Skeletal muscle tissue (tissue), 3 donors: ENCODE measurements at regions not wholly inside any gene's neighbourhood (a gene's known extent, or its start where the extent isn't known, plus 50 kb on each side); places are given as distances from the start of the nearest gene placed in this dataset.

Experiments used
- H3K27ac ChIP-seq: one replicate; pipeline ENCODE4 v1.7.0; 2013; ENCODE audit warnings: mild to moderate bottlenecking, low read depth, low read length, inconsistent platforms
- H3K27me3 ChIP-seq, 3 donors: one replicate each; pipeline ENCODE4 v1.7.0; 2013; ENCODE audit warnings: low read length in 3 of 3; ENCODE audit not compliant: control insufficient read depth in 3 of 3, insufficient read depth in 3 of 3
- H3K36me3 ChIP-seq, 3 donors: one replicate each; pipeline ENCODE4 v1.7.0; 2013; ENCODE audit warnings: low read length in 3 of 3; ENCODE audit not compliant: control insufficient read depth in 3 of 3, insufficient read depth in 3 of 3
- H3K4me1 ChIP-seq, 3 donors: one replicate each; pipeline ENCODE4 v1.7.0; 2013; ENCODE audit warnings: low read length in 3 of 3, mild to moderate bottlenecking in 3 of 3; ENCODE audit not compliant: control insufficient read depth in 3 of 3, insufficient read depth in 3 of 3
- H3K4me3 ChIP-seq, 3 donors: one replicate each; pipeline ENCODE4 v1.7.0; 2013; ENCODE audit warnings: low read length in 3 of 3
- H3K9ac ChIP-seq, 3 donors: one replicate each; pipeline ENCODE4 v1.7.0; 2013; ENCODE audit warnings: low read length in 3 of 3, mild to moderate bottlenecking in 3 of 3, moderate library complexity in 2 of 3, low read depth in 1 of 3
- H3K9me3 ChIP-seq, 3 donors: one replicate each; pipeline ENCODE4 v1.7.0; 2013; ENCODE audit warnings: low read length in 3 of 3; ENCODE audit not compliant: control insufficient read depth in 3 of 3
- donor health status: Osteomylitis.

DNA sequence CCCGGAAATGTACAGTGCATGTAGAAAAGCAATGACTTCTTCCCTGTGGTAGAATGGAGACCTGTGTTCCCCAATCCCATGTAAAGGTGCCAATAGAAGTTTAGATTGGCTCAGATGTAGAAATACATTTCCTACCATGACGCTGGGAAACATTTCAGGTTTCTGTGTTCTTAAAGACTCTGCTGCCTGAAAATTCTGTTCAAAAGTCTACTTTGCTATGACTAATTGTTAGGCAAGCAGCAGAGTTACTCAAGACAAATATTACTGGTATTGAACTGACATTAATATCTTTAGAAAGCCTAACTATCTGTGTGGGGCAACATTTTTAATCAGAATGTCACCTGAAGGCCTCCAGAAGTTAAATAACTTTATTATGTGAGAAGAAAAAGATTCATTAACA is 75.5 kb upstream of the ELL2 start:
- no peaks in the 10 kb centered on the region for H3K36me3 ChIP-seq
- no peak overlapping the region for H3K4me3 ChIP-seq
- H3K27ac ChIP-seq = no peak overlapping the region
- peaks cover 0 to 3% (median 2%) of the 10 kb centered on the region in 3 donors for H3K9me3 ChIP-seq
- no peaks in the 10 kb centered on the region for H3K4me1 ChIP-seq
- H3K27me3 ChIP-seq = no peaks in the 10 kb centered on the region
- no peak overlapping the region for H3K9ac ChIP-seq

DNA sequence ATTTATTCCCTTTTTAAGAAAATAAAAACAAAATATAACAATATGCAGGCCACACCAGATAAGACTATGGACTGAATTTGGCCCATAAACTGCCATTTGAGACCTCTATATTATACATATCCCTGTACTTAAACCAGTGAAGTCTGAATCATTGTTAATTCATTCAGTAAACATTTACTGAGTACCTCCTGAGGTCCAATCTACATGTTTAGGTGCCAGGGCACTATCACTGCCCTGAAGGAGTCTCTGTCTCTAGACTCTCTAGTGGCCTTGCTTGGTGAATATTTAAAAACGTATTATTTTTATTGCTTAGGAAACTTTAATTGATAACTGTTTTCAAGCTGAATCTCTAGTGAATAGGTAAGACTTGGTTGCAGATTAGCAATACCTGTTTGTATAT is 74.7 kb upstream of the ELL2 start:
- H3K9ac ChIP-seq = no peak overlapping the region
- H3K36me3 ChIP-seq = no peaks in the 10 kb centered on the region
- H3K4me1 ChIP-seq = no peaks in the 10 kb centered on the region
- H3K27ac ChIP-seq = no peak overlapping the region
- H3K27me3 ChIP-seq = no peaks in the 10 kb centered on the region
- H3K4me3 ChIP-seq = no peak overlapping the region
- peaks cover 0 to 3% (median 2%) of the 10 kb centered on the region in 3 donors for H3K9me3 ChIP-seq

DNA sequence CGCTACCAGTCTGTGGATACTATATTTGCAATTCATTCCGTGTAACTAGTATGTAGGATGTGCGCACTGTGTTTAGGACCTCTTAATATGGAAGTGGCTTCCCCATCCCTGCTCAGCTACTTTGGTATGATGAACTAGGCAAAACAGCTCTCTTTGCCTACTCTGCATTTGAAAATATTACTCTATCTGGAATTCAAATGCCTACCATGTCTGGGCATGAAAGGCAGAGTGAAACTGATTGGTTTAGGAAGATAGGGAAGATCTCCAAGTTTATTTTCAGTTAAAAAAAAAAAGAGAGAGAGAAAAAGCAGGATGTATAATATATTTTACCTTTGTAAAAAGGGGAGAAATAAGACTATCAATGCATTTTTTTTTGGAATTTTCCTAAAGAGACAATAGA is 74.1 kb upstream of the ELL2 start:
- H3K36me3 ChIP-seq = no peaks in the 10 kb centered on the region
- H3K9ac ChIP-seq = no peak overlapping the region
- H3K4me1 ChIP-seq = no peaks in the 10 kb centered on the region
- H3K9me3 ChIP-seq = peaks cover 0 to 3% (median 2%) of the 10 kb centered on the region in 3 donors
- H3K27ac ChIP-seq = no peak overlapping the region
- H3K27me3 ChIP-seq = no peaks in the 10 kb centered on the region
- no peak overlapping the region for H3K4me3 ChIP-seq

GRCh38 chr5:96033116-96033515 is 71.5 kb upstream of the ELL2 start:
- no peaks in the 10 kb centered on the region for H3K27me3 ChIP-seq
- H3K4me1 ChIP-seq = no peaks in the 10 kb centered on the region
- no peaks in the 10 kb centered on the region for H3K36me3 ChIP-seq
- no peak overlapping the region for H3K4me3 ChIP-seq
- no peak overlapping the region for H3K27ac ChIP-seq
- no peak overlapping the region for H3K9ac ChIP-seq
- H3K9me3 ChIP-seq = peaks cover 0 to 3% (median 2%) of the 10 kb centered on the region in 3 donors

DNA sequence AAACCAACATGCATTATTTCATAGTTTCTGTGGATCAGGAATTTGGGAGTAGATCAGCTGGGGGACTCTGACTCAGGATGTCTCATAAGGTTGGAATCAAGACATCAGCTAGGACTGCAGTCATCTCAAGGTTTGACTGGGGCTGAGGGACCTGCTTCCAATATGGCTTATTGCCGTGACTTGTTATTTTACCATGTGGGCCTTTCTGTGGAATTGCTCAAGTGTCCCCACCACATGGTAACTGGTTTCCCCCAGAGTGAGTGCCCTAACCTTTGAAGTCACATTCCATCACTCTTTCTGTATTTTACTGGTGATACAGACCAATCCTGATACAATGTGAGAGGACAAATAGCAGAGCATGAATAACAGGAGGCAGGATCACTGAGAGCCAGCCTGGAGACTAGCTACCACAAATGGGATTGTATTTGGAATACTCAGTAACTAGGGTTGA is 70.2 kb upstream of the ELL2 start:
- Histone ChIP-seq H3K27me3 (no peaks in the 10 kb centered on the region), H3K4me1 (no peaks in the 10 kb centered on the region), H3K9ac (no peak overlapping the region), H3K4me3 (no peak overlapping the region), H3K27ac (no peak overlapping the region), H3K9me3 (peaks cover 0 to 3% (median 0%) of the 10 kb centered on the region in 3 donors), H3K36me3 (no peaks in the 10 kb centered on the region)

GRCh38 chr5:96031180-96031579 is 69.5 kb upstream of the ELL2 start:
- Histone ChIP-seq H3K9ac (no peak overlapping the region), H3K27ac (no peak overlapping the region), H3K4me3 (no peak overlapping the region), H3K36me3 (no peaks in the 10 kb centered on the region), H3K9me3 (peaks cover 0 to 3% (median 0%) of the 10 kb centered on the region in 3 donors), H3K4me1 (no peaks in the 10 kb centered on the region), H3K27me3 (no peaks in the 10 kb centered on the region)

DNA sequence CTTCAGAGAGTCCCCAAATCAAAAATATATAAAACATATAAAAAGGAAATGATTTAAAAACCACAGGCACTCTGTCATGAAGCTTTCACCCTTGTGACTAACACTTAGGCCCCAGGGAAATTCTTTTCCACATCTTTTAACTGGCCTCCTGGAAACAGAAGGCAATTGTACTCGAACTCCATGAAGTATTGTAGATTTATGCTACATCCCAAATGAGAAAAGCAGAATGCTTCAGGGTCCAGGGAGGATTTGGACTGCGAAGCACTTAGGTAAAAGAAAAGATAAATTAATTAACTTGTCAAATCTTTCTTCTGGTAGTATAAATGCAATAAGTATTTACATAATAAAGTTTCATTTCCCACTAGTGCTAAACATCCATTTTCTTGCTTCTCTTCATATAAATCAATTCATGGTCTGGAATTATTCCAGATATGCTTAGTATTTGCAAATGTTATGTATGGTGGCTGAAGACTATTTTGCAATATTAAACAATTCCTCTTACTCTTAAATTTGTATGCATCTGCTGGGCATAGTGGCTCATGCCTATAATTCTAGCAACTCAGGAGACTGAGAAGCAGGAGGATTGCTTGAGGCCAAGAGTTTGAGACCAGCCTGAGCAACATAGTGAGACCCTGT is 64.9 kb upstream of the ELL2 start:
- Histone ChIP-seq H3K4me3 (no peak overlapping the region), H3K27me3 (no peaks in the 10 kb centered on the region), H3K9ac (no peak overlapping the region), H3K27ac (no peak overlapping the region), H3K4me1 (no peaks in the 10 kb centered on the region), H3K9me3 (no peaks in the 10 kb centered on the region), H3K36me3 (no peaks in the 10 kb centered on the region)

GRCh38 chr5:96024683-96025475 is 63.2 kb upstream of the ELL2 start:
- H3K9me3 ChIP-seq = no peaks in the 10 kb centered on the region
- no peaks in the 10 kb centered on the region for H3K4me1 ChIP-seq
- no peak overlapping the region for H3K4me3 ChIP-seq
- no peaks in the 10 kb centered on the region for H3K27me3 ChIP-seq
- H3K27ac ChIP-seq = no peak overlapping the region
- no peaks in the 10 kb centered on the region for H3K36me3 ChIP-seq
- H3K9ac ChIP-seq = no peak overlapping the region

DNA sequence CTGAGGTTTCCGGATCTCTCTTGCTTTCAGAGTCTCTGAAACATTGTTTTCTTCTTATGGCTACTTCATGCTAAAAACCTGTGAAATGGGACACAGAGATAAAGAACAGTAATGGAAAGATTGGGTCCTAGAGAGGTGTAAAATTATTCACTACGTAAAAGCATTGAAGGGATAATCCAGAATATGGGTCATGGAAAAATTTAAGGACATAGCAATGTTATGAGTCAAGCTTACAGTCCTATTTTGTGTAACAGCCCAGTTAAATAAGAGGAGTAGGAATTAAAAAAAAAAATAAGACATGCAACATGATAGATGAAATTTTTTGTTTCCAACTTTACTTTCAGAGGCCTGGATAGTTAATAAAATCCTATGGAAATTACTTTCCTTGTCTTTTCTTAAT is 61.9 kb upstream of the ELL2 start:
- H3K36me3 ChIP-seq = no peaks in the 10 kb centered on the region
- H3K27ac ChIP-seq = peak overlapping the region; percentile 37
- no peak overlapping the region for H3K9ac ChIP-seq
- H3K9me3 ChIP-seq = no peaks in the 10 kb centered on the region
- H3K4me3 ChIP-seq = no peak overlapping the region
- H3K27me3 ChIP-seq = no peaks in the 10 kb centered on the region
- H3K4me1 ChIP-seq = no peaks in the 10 kb centered on the region

- peak overlapping the region; percentile 37 for H3K27ac ChIP-seq
- H3K36me3 ChIP-seq = no peaks in the 10 kb centered on the region
- no peaks in the 10 kb centered on the region for H3K27me3 ChIP-seq
- no peak overlapping the region for H3K9ac ChIP-seq
- H3K4me1 ChIP-seq = no peaks in the 10 kb centered on the region
- H3K9me3 ChIP-seq = no peaks in the 10 kb centered on the region
- H3K4me3 ChIP-seq = no peak overlapping the region
These were observed 61.3 kb upstream of the ELL2 start for GRCh38 chr5:96022971-96023370.
